BJ (cell line): ENCODE measurements at regions not wholly inside any gene's neighbourhood (a gene's known extent, or its start where the extent isn't known, plus 50 kb on each side); places are given as distances from the start of the nearest gene placed in this dataset.

Experiments
- CTCF ChIA-PET: fragments of 350-600 bp; formaldehyde crosslinking; extraction: SDS; loops from one replicate; lab custom pipeline; 2021; ENCODE audit warnings: antibody characterized with exemption, inconsistent platforms; lab: Yijun Ruan, JAX
- POLR2A ChIA-PET: fragments of 300-600 bp; sonication (Branson Sonifier 250); formaldehyde crosslinking; extraction: SDS; loops from one replicate; lab custom pipeline; 2021; ENCODE audit warnings: antibody characterized with exemption; lab: Charles Lee
- DNase-seq: peaks from one replicate; pipeline ENCODE4 v3.0.0-alpha.2; 2011; ENCODE audit warnings: low read depth
- H3K27me3 ChIP-seq: 2 replicates; pipeline ENCODE4 v1.6.0; 2011; ENCODE audit warnings: low read length; ENCODE audit not compliant: control insufficient read depth, insufficient read depth
- H3K36me3 ChIP-seq: 2 replicates; pipeline ENCODE4 v1.5.1; 2011; ENCODE audit warnings: low read length; ENCODE audit not compliant: control insufficient read depth, insufficient read depth
- H3K4me3 ChIP-seq: 2 replicates; pipeline ENCODE4 v1.5.1; 2011; ENCODE audit warnings: low read depth, mild to moderate bottlenecking, control low read depth, low read length
- TF ChIP-seq, protein P1 (sequence below): IDR thresholded peaks from 2 replicates; pipeline ENCODE4 v1.5.1; 2011; ENCODE audit warnings: low read depth, mild to moderate bottlenecking, control low read depth, inconsistent platforms, low read length, moderate library complexity; ENCODE audit not compliant: insufficient read depth

DNA sequence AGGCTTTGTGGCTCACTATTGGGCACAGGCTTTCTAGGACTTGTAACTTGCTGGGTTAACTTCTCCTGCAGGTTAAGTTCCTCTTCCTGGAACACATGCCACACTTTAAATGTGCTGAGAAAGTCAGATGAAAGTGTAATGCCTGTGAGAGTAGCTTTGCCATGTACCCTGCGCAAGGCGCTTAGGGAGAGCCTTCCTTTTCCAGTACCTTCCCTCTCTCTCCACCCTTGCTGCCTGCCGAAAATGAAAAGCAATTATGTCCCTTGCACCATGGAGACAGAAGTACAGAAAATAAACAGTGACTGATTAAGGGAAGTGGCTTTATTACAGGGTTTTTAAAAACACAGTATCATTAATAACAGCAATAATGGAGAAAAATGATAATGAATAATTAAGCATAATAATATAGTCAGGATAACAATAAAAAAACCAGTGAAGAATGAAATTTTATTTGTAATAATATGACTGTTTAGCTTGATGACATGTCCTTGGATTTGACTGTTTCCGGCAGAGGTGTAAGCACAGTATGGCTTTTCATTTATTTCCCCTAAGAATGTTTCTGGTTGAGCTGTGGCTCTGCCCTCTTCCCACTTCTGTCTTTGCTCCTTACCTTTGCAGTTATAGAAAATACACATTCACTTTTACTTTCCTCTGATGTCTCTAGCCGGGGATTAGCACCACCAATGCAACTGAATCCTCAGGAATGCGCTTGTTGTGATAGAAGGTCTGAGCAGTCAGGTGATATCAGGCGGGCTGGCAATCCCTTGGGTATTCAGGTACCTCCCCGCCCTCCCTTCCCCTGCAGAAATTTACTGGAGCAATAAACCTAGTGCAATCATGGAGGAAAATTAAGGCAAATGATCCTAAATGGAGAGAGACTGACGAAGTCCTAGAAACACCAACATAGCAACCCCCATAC is 472.3 kb upstream of the CITED2 start:
- TF ChIP-seq, protein P1, sequence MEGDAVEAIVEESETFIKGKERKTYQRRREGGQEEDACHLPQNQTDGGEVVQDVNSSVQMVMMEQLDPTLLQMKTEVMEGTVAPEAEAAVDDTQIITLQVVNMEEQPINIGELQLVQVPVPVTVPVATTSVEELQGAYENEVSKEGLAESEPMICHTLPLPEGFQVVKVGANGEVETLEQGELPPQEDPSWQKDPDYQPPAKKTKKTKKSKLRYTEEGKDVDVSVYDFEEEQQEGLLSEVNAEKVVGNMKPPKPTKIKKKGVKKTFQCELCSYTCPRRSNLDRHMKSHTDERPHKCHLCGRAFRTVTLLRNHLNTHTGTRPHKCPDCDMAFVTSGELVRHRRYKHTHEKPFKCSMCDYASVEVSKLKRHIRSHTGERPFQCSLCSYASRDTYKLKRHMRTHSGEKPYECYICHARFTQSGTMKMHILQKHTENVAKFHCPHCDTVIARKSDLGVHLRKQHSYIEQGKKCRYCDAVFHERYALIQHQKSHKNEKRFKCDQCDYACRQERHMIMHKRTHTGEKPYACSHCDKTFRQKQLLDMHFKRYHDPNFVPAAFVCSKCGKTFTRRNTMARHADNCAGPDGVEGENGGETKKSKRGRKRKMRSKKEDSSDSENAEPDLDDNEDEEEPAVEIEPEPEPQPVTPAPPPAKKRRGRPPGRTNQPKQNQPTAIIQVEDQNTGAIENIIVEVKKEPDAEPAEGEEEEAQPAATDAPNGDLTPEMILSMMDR: no peak
- H3K4me3 ChIP-seq: no peak overlapping the region
- ChIA-PET CTCF (interaction anchor here (0.7 kb wide), 1 partner anchor 62 kb away, joined by 3 read pairs; no protein-coding TSS in a partner anchor), POLR2A (no interaction called here)
- no peaks in the 10 kb centered on the region for H3K36me3 ChIP-seq
- no peaks in the 10 kb centered on the region for H3K27me3 ChIP-seq
- DNase-seq: no peak

DNA sequence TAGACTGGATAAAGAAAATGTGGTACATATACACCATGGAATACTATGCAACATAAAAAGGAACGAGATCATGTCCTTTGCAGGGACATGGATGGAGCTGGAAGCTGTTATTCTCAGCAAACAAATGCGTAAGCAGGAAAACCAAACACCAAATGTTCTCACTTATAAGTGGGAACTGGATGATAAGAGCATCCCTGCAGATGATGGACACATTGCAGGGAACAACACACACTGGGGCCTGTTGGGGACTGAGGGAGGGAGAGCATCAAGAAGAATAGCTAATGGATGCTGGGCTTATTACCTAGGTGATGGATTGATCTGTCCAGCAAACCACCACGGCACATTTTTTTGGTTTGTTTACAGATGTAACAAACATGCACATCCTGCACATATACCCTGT is 470.5 kb upstream of the CITED2 start:
- TF ChIP-seq, protein P1: no peak
- no peak for DNase-seq
- ChIA-PET POLR2A (no interaction called here), CTCF (no interaction called here)
- Histone ChIP-seq H3K27me3 (no peaks in the 10 kb centered on the region), H3K4me3 (no peak overlapping the region), H3K36me3 (no peaks in the 10 kb centered on the region)

DNA sequence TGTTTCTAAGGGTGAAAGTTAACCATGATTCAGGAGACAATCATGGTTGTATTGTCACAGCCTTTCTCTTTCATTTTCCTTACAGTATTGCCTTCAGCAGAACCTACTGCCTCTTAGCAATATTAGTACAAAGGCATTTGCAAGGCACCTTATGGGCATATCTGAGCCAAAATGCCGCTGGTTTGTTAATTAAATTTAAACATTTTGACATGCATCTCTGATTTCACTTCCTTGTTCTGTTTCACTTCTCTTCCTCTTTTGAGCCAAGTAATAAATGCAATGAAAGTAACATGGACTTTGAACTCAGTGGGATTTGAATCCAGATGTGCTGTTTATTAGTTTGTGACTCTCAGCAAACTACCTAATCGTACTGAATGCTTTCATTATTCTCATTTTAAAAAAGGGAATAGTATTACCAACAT is 467.4 kb upstream of the CITED2 start:
- TF ChIP-seq, protein P1: no peak
- CTCF ChIA-PET: no interaction called here
- H3K4me3 ChIP-seq: no peak overlapping the region
- H3K27me3 ChIP-seq: no peaks in the 10 kb centered on the region
- no peaks in the 10 kb centered on the region for H3K36me3 ChIP-seq
- POLR2A ChIA-PET: no interaction called here
- no peak for DNase-seq

DNA sequence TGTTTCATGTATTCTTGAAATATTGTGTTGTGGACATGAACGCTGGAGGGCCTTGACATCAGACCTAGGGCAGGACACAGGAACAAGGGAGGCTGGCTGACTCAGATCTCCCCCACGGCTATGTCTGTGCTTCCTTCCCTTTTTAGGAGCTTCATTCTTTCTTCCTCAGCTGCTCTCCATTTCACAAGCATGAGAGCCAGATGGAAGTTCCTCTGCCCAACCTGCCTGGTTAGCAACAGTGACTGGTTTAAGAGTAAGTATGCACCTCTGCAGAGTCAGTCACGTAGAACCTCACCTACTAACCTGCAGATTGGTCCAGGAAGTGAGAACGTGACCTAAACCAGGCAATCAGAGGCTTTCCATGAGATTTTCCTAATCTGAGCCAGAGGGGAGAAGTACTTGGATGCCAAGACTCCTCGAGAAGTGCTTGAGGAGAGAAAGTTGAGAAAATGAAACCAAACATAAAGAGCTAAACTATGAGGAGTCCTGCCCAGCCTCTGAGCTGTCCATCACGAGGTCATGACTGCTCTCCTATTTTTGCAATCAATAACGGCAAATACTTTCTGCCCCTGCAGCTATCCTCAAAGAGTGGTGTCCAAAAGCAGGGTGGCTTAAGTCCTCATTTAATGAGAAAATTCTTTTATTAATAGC is 465.2 kb upstream of the CITED2 start:
- ChIA-PET POLR2A (interaction anchor here (0.6 to 1.3 kb wide), 5 partner anchors 9 to 468 kb away, joined by 3 to 5 read pairs (median 3); partner anchors contain the start of gene CITED2), CTCF (interaction anchor here (1.1 kb wide), 1 partner anchor 9 kb away, joined by 4 read pairs; no protein-coding TSS in a partner anchor)
- Histone ChIP-seq H3K36me3 (no peaks in the 10 kb centered on the region), H3K27me3 (no peaks in the 10 kb centered on the region), H3K4me3 (0 out of 2 replicates have a peak overlapping the region, but pooled peaks have one; percentile 1)
- TF ChIP-seq, protein P1: no peak
- peak; percentile 56 for DNase-seq

DNA sequence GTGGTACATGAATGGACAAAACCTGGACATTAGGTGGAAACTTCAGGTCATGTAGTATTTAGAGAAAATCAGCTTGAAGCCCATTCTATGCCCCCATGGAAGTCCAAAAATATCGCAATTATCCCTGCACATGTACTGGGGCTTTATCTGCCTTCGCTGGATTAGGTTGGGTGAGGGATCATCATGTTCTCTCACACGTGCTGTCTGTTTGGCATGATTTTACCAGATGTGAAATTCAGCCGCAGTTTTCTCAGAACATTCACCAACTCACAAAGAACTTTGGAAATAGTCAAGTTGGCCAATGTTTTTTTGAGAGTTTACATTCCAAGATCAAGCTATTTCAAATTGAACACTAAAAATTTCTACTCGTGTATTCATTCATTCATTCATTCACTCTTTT is 459.8 kb upstream of the CITED2 start:
- no peaks in the 10 kb centered on the region for H3K27me3 ChIP-seq
- ChIA-PET CTCF (no interaction called here), POLR2A (no interaction called here)
- no peak overlapping the region for H3K4me3 ChIP-seq
- no peak for DNase-seq
- TF ChIP-seq, protein P1: no peak
- no peaks in the 10 kb centered on the region for H3K36me3 ChIP-seq
